Activated naive CD4-positive, alpha-beta T cell treated with anti-CD3 and anti-CD28 coated beads for 36 hours (primary cell): ENCODE measurements at regions not wholly inside any gene's neighbourhood (a gene's known extent, or its start where the extent isn't known, plus 50 kb on each side); places are given as distances from the start of the nearest gene placed in this dataset.

ENCODE experiments used
- CTCF ChIA-PET: fragments of 350-600 bp; sonication (Branson Sonifier 250); formaldehyde crosslinking; loops from one replicate; lab custom pipeline; 2021; ENCODE audit warnings: antibody characterized with exemption; lab: Charles Lee
- DNase-seq: peaks from one replicate; pipeline ENCODE4 v3.0.0-alpha.2; 2020
- H3K27ac Mint-ChIP-seq: one replicate; pipeline ENCODE4 v1.8.0; 2021; ENCODE audit warnings: mild to moderate bottlenecking, mixed read lengths
- H3K27me3 Mint-ChIP-seq: one replicate; pipeline ENCODE4 v1.8.0; 2021; ENCODE audit warnings: low read depth, mixed read lengths
- H3K36me3 Mint-ChIP-seq: one replicate; pipeline ENCODE4 v1.8.0; 2021; ENCODE audit warnings: low read depth, mixed read lengths
- H3K4me1 Mint-ChIP-seq: one replicate; pipeline ENCODE4 v1.8.0; 2021; ENCODE audit warnings: low read depth, mixed read lengths
- H3K4me3 Mint-ChIP-seq: one replicate; pipeline ENCODE4 v1.8.0; 2021; ENCODE audit warnings: mild to moderate bottlenecking, moderate library complexity, mixed read lengths
- H3K9me3 Mint-ChIP-seq: one replicate; pipeline ENCODE4 v1.8.0; 2021; ENCODE audit warnings: mixed read lengths
- intact Hi-C: fragments of 100-400 bp; cut with micrococcal nuclease; formaldehyde crosslinking; loops from one replicate; pipeline ENCODE4 v1.15.1; 2023

DNA sequence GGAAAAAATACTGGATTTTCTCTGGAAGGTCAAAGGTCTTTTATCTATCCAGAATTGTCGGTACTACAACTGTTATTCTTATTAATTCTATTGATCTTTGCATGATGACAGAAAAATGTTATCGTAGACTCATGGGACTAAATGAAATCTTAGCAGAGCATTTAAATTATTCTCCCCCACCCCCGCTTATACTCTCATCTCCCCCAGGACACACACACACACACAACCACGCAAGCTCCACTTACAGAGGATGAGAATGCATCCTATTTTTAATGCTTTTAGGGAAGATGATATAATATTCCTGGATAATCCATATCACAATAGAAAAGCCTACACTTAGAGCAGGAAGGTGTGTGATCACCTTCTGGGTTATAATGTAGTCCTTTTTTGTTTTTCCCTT is 91.9 kb upstream of the STARD13 start:
- no peaks in the 10 kb centered on the region for H3K9me3 Mint-ChIP-seq
- intact Hi-C loops = no loop called here
- H3K27me3 Mint-ChIP-seq = no peaks in the 10 kb centered on the region
- no peak for DNase-seq
- no peak overlapping the region for H3K4me3 Mint-ChIP-seq
- no peaks in the 10 kb centered on the region for H3K36me3 Mint-ChIP-seq
- CTCF ChIA-PET = no interaction called here
- no peaks in the 10 kb centered on the region for H3K4me1 Mint-ChIP-seq
- no peak overlapping the region for H3K27ac Mint-ChIP-seq

DNA sequence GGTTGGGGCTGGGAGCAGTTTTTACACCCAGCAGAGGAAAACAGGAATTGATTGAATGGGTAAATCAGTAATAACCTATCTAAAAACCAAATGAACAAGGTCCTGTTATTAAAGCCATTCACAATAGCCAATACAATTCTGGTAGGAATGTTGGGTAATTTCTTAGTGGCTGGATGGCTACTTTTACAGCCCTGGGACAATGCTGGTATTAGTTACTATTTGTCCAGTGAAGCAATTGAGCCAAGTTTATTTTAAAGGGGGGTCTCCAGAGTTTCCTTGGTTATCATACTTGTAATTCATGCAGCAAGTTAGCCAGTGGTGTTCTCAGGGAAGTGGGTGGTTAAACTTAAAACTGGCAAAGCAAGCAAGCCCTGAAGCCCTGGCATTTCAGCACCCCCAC is 92.3 kb upstream of the STARD13 start:
- no peak for DNase-seq
- no peaks in the 10 kb centered on the region for H3K27me3 Mint-ChIP-seq
- H3K4me3 Mint-ChIP-seq = no peak overlapping the region
- CTCF ChIA-PET = no interaction called here
- H3K4me1 Mint-ChIP-seq = no peaks in the 10 kb centered on the region
- no peaks in the 10 kb centered on the region for H3K9me3 Mint-ChIP-seq
- H3K27ac Mint-ChIP-seq = no peak overlapping the region
- intact Hi-C loops = no loop called here
- no peaks in the 10 kb centered on the region for H3K36me3 Mint-ChIP-seq

DNA sequence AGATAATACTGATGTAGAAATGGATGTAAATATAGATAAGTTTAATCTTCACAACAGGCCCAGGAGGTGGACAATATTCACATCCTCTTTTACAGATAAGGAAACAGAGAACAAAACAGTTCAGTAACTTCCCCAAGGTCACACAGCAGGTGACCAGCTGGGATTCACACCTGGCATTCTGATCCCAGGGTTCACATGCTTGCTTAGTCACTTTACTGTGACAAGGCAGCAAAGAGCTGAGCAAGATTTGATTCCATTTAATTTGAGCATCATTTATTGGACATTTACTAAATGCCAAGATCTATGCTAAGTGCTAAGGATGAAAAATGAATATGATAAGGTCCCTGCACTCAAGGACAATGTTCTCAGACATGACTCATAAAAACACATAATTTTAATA is 94.1 kb upstream of the STARD13 start:
- H3K4me3 Mint-ChIP-seq = no peak overlapping the region
- H3K36me3 Mint-ChIP-seq = no peaks in the 10 kb centered on the region
- no peaks in the 10 kb centered on the region for H3K9me3 Mint-ChIP-seq
- CTCF ChIA-PET = no interaction called here
- H3K27ac Mint-ChIP-seq = no peak overlapping the region
- no peaks in the 10 kb centered on the region for H3K4me1 Mint-ChIP-seq
- DNase-seq = no peak
- H3K27me3 Mint-ChIP-seq = no peaks in the 10 kb centered on the region
- intact Hi-C loops = no loop called here

DNA sequence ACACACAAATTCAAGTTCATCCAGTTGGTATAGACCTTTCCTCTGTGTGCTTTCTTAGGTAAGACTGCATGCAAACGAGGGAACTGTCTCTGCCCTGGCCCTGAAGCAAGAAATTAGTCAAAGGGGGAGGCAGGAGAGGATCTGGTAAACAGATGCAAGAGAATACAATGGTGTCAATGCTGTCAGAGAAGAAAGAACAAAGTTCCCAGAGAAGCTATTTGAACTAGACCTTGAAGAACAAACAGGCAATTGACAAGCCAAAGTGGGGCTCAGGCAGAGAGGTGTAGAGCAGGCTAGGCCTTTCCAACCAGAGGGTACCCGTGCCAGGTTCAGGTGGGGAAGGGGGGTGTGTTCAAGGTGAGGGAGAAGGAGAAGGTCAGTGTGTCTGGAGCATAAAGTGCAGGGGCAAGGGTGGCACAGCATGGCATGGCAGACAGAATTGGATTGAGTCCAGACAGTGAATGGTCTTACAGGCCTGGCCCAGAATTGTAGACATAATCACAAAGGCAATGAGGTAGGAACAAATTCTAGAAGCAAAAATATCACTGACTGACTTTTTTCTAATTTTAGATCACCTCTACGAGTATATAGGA is 95.0 kb upstream of the STARD13 start:
- Mint-ChIP-seq H3K36me3 (no peaks in the 10 kb centered on the region), H3K4me3 (no peak overlapping the region), H3K9me3 (no peaks in the 10 kb centered on the region), H3K27ac (no peak overlapping the region), H3K4me1 (no peaks in the 10 kb centered on the region), H3K27me3 (peaks cover 1% of the 10 kb centered on the region)
- intact Hi-C loops = no loop called here
- DNase-seq = no peak
- CTCF ChIA-PET = no interaction called here

DNA sequence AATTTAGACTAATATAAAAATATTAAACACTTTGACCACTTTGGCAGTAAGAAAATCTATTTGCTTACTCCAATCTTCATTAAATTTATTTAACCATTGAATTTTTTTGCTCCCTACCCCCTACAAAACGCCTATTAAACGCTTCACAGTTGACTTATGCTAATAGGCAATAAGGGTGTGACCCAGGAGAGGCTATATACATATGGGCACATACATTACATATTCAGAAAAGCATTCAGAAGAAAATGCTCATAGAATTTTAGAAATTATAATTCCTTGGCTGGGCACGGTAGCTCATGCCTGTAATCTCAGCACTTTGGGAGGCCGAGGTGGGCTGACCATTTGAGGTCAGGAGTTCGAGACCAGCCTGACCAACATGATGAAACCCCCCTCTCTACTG is 95.6 kb upstream of the STARD13 start:
- CTCF ChIA-PET = no interaction called here
- intact Hi-C loops = no loop called here
- Mint-ChIP-seq H3K27me3 (peaks cover 1% of the 10 kb centered on the region), H3K9me3 (no peaks in the 10 kb centered on the region), H3K27ac (no peak overlapping the region), H3K36me3 (no peaks in the 10 kb centered on the region), H3K4me1 (no peaks in the 10 kb centered on the region), H3K4me3 (no peak overlapping the region)
- DNase-seq = no peak

DNA sequence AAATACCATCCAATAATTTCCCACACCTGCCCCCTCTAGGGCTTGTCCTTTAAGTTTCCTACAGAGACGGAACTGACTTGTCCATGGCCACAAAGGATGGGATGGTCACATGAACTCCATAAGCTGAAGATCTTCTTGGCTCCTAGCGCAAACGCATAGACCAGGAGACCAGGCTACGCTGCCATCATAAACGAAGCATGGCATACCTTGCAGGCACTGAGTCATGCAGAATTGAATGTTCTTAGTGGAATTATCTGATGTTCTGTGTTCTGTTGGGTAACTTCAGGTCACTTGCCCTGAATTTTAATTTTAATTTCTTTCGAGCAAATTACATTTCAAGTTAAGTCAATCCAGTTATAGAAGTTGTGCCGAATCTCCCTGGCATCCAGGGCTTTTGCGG is 96.4 kb upstream of the STARD13 start:
- no peaks in the 10 kb centered on the region for H3K4me1 Mint-ChIP-seq
- peaks cover 1% of the 10 kb centered on the region for H3K27me3 Mint-ChIP-seq
- H3K27ac Mint-ChIP-seq = no peak overlapping the region
- intact Hi-C loops = no loop called here
- DNase-seq = no peak
- H3K36me3 Mint-ChIP-seq = no peaks in the 10 kb centered on the region
- no peaks in the 10 kb centered on the region for H3K9me3 Mint-ChIP-seq
- H3K4me3 Mint-ChIP-seq = no peak overlapping the region
- CTCF ChIA-PET = no interaction called here

DNA sequence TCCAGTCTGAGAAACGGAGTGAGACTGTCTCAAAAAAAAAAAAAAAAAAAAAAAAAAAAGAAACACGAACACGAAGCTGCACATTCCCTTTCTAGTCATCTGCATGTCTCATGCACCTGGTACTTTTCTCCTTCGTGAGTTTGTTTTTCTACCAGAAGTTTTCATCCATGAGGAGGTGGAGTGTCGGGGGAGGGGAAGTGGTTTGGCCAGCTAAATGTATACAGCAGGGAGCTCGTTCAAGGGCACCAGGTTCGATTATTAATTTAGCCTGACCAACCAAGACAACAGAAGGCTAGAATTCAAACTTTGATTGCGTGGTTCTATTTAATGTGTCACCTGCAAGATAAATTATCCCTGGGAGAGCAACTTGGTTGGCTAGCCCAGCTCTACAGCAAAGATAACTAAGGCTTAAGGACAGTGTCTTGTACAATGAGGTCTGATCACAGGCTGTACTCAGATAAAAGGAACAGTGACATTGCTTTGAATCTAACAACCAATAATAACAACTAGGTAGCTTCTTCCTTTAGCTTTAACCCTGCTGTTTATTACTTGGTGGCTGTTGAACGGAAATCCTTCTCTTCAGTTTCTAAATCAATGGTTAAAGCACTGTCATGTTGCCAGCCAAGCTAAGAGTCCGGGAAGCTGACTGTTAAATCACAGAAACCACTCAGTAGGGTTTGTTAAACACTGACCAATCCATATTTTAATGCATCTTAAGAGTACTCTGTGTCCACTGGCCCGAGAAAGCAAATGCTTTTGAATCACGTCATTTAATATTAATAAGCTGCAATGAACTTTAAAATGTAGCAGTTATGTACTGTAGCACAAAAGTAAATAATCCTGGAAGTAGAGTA is 98.4 kb upstream of the STARD13 start:
- Mint-ChIP-seq H3K27me3 (peaks cover 1% of the 10 kb centered on the region), H3K9me3 (no peaks in the 10 kb centered on the region), H3K36me3 (no peaks in the 10 kb centered on the region), H3K27ac (no peak overlapping the region), H3K4me3 (no peak overlapping the region), H3K4me1 (no peaks in the 10 kb centered on the region)
- CTCF ChIA-PET = interaction anchor here (0.6 to 1.4 kb wide), 4 partner anchors 21 to 275 kb away, joined by 3 to 4 read pairs (median 4); no protein-coding TSS in a partner anchor
- DNase-seq = no peak
- intact Hi-C loops = no loop called here

DNA sequence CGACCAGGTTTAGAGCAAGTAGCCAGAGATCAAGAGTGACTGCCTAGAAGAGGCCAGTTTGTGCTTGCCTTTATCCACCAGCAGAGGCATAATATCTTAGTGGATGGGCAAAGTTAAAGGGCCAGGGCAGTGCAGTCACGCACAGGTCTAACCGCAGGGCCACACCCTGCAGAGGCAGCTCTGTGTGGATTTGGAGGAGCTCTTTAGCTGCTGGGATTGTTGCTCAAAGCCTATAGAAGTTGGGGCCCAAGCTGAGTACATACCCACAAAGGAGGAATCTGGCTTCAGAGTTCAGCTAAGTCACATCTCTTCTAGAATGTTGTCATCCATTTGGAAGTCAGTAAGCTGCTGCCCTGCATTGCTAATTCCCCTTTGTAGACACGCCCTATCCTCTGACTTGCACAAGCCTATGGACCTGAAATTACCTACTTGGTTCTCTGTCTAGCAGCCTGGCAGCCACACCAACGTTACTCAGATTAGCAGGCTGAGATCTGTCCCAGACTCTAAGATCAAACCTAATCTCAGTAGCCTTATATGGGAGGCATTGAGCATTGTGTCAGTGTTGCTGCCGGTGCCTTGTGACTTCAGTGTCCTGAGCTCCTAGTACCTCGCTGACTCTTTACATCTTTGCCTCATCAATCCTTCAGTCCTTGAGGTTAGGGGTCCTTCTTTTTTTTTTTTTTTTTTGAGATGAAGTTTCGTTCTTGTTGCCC is 102.9 kb upstream of the STARD13 start:
- no peaks in the 10 kb centered on the region for H3K4me1 Mint-ChIP-seq
- intact Hi-C loops = no loop called here

DNA sequence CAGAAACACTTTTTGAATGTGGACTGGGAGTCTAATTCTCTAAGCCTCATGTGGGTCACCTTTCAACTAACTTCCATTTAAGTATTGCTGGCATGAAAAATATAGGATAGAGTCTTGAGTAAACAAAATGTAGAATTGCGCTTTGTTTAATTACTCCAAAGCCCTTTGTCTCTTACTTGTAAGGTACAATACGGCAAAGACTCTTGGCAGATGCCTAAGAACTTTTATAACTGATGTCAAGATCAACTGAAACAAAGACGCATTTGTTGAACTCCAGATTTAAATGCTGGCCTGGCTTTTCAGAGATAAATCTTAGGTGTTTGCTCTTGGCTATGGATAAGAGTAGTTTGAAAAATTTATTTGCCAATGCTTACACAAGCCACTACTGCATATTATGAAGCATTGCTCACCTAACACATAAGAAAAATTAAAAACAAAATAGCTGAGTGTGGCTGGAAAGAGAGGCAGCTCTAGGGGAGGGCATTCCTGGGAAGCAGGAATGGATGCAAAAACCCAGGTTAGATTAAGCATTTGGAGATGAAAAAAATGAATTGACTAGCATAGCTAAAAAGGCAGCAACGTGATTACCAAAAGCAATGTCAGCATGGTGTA is 107.3 kb upstream of the STARD13 start:
- no peaks in the 10 kb centered on the region for H3K36me3 Mint-ChIP-seq
- H3K27me3 Mint-ChIP-seq = peaks cover 3% of the 10 kb centered on the region
- no peak overlapping the region for H3K27ac Mint-ChIP-seq
- intact Hi-C loops = no loop called here
- peaks cover 4% of the 10 kb centered on the region for H3K9me3 Mint-ChIP-seq
- DNase-seq = no peak
- no peaks in the 10 kb centered on the region for H3K4me1 Mint-ChIP-seq
- CTCF ChIA-PET = interaction anchor here (0.7 kb wide), 1 partner anchor 58 kb away, joined by 3 read pairs; no protein-coding TSS in a partner anchor
- H3K4me3 Mint-ChIP-seq = no peak overlapping the region

More for the DNA sequence above, 102.9 kb upstream of the STARD13 start:
- Mint-ChIP-seq H3K36me3 (no peaks in the 10 kb centered on the region), H3K9me3 (no peaks in the 10 kb centered on the region), H3K27me3 (peaks cover 5% of the 10 kb centered on the region), H3K27ac (no peak overlapping the region), H3K4me3 (no peak overlapping the region)
- CTCF ChIA-PET = no interaction called here
- DNase-seq = no peak

DNA sequence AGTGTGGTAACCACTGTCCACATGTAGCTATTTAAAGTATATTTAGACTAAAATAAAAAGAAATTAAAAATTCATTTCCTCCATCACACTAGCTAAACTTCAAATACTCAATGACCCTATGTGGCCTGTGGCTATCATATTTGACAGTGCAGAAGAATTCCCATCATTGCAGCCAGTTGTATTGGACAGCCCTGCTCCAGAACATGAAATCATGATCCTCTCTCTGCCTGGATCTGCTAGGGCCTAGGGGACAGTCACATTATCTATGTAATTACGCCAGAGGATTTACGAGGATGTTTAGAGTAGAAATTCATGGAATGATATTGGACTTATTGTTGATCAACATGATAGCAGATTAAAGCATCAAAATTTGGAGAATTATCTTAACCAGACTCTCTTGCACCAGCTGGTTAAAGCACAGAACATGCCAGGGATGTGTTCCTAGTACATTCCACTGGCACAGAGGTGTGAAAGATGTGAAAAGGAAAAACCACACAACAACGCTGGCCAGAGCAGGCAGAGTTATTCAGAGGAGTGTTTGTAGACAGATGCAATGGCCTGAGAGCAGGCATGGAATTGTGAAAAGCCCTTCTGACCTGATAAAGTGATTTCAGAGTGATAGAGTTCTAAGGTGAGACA is 108.9 kb upstream of the STARD13 start:
- Mint-ChIP-seq H3K27ac (no peak overlapping the region), H3K36me3 (no peaks in the 10 kb centered on the region), H3K4me1 (no peaks in the 10 kb centered on the region), H3K9me3 (peaks cover 4% of the 10 kb centered on the region), H3K4me3 (no peak overlapping the region), H3K27me3 (peaks cover 3% of the 10 kb centered on the region)
- CTCF ChIA-PET = interaction anchor here (1.3 kb wide), 1 partner anchor 166 kb away, joined by 3 read pairs; no protein-coding TSS in a partner anchor
- no peak for DNase-seq
- intact Hi-C loops = no loop called here

DNA sequence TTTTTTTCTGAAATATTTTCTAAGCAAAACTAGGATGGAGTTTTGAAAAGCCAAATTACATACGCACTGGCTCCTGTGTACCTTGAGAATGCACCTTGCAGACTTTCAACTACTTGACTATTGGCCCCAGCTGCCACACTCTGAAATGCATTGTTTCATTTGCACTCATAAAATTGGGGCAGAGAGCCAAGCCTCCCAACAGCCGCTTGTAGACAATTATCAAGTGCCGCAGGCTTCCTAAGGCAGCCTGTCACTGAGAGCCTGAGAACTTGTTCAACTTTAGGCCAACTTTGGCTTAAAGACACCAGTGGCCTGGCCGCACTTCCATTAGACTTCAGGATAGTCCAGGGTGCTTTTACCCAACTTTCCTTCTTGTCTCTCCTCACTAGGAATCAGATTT is 115.7 kb upstream of the STARD13 start:
- H3K27me3 Mint-ChIP-seq = no peaks in the 10 kb centered on the region
- no peak overlapping the region for H3K4me3 Mint-ChIP-seq
- no peaks in the 10 kb centered on the region for H3K36me3 Mint-ChIP-seq
- DNase-seq = no peak
- no peaks in the 10 kb centered on the region for H3K4me1 Mint-ChIP-seq
- peaks cover 4% of the 10 kb centered on the region for H3K9me3 Mint-ChIP-seq
- intact Hi-C loops = no loop called here
- CTCF ChIA-PET = no interaction called here
- no peak overlapping the region for H3K27ac Mint-ChIP-seq

DNA sequence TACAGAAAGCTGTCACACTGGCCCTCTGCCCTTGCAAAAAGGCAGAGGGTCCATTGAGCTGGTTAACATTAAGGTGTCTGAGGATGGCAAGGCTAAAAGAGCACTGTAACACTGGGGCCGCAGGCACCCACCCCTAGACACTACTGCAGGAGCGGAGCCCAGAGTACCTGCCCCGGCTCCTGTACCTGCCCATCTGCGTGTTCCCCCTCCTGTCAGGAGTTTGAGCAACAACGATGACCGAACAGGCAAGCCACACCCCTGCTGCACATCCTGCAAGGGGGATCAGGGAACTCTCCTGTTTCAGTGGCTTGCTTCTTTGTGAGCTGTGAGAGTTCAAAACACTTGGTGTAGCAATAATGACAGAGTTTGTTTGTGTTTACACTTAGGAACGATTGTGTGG is 117.4 kb upstream of the STARD13 start:
- no peaks in the 10 kb centered on the region for H3K9me3 Mint-ChIP-seq
- no peak overlapping the region for H3K4me3 Mint-ChIP-seq
- no peaks in the 10 kb centered on the region for H3K4me1 Mint-ChIP-seq
- no peaks in the 10 kb centered on the region for H3K36me3 Mint-ChIP-seq
- intact Hi-C loops = no loop called here
- CTCF ChIA-PET = no interaction called here
- no peak for DNase-seq
- H3K27me3 Mint-ChIP-seq = no peaks in the 10 kb centered on the region
- H3K27ac Mint-ChIP-seq = no peak overlapping the region
